ENCODE measurements at regions not wholly inside any gene's neighbourhood (a gene's known extent, or its start where the extent isn't known, plus 50 kb on each side); places are given as distances from the start of the nearest gene placed in this dataset.

DNA sequence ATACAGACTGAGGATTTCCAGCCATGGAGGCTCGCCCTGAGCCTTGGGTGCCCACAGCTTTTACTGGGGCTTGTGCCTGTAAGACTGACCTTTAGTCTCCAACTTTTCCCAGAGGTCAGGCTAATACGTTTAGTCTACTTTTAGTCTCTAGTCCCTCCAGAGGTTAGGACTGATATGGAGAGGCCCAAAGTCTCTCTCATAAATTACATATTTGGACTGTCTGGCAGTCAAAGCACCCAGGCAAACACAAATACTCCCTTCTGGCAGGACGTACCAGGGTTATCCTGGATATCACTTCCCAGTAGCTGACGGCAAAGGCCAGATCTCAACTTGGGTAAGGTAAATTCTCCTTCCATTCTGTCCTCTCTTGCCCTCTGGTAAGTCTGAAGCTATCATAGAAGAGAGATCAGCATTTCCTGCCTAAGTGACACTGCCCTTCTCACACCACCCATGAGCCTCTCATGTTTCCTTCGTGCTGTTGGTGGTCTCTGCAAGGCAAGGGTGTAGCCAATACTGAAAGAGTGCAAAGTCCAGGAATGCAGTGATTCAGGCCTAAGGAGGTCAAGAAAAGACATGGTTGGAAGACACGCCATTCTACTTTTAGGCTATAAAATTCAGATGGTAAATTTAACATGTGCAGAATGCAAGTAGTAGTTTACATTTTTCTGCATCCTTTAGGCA is 69.3 kb upstream of the NEDD4L start:
- Histone ChIP-seq H3K9me2 (no peaks in the 10 kb centered on the region), H3K27ac (ENCODE audit: low read depth in 2 of 2, low read length in 1 of 2) (no peak overlapping the region), H3K4me1 (ENCODE audit: control insufficient read depth in 1 of 2, insufficient read depth in 2 of 2, low read depth in 1 of 2, low read length in 1 of 2) (no peaks in the 10 kb centered on the region), H3F3A (replicated peaks; ENCODE audit: insufficient read depth) (no peaks in the 10 kb centered on the region), H3K4me2 (no peak overlapping the region), H3K4me3 (ENCODE audit: low read depth in 2 of 2, low read length in 1 of 2) (no peak overlapping the region), H3K9me3 (no peaks in the 10 kb centered on the region), H3K79me2 (ENCODE audit: insufficient read depth) (no peaks in the 10 kb centered on the region), H2AFZ (ENCODE audit: low read depth) (no peak overlapping the region), H3K27me3 (ENCODE audit: insufficient read depth) (no peaks in the 10 kb centered on the region), H4K20me1 (ENCODE audit: insufficient read depth) (no peaks in the 10 kb centered on the region), H3K9ac (no peak overlapping the region), H3K36me3 (replicated peaks in 1 of 2; ENCODE audit: control insufficient read depth in 1 of 2, insufficient read depth in 2 of 2, low read length in 1 of 2) (no peaks in the 10 kb centered on the region)
- TF ChIP-seq RFX5 (IDR thresholded peaks at IDR 0.05; ENCODE audit: low read length) (no peak), RAD21 (IDR thresholded peaks at IDR 0.05; ENCODE audit: low read length) (no peak), RCOR1 (IDR thresholded peaks at IDR 0.05; ENCODE audit: low read length) (no peak), EZH2phosphoT487 (IDR thresholded peaks at IDR 0.05; ENCODE audit: borderline replicate concordance, low read depth) (no peak), ELF1 (IDR thresholded peaks at IDR 0.05) (no peak), FOSL2 (IDR thresholded peaks at IDR 0.05; ENCODE audit: borderline replicate concordance, low read depth) (no peak), MEF2A (IDR thresholded peaks at IDR 0.05; ENCODE audit: borderline replicate concordance, low read depth) (no peak), TCF12 (IDR thresholded peaks at IDR 0.05) (no peak), RXRA (IDR thresholded peaks at IDR 0.05; ENCODE audit: borderline replicate concordance, low read depth) (no peak), MXI1 (IDR thresholded peaks at IDR 0.05; ENCODE audit: low read depth, low read length) (no peak), NRF1 (IDR thresholded peaks at IDR 0.05; ENCODE audit: low read depth, low read length) (no peak), FOXJ3 (CRISPR knock-in tag; IDR thresholded peaks at IDR 0.05) (no peak), TAF1 (IDR thresholded peaks at IDR 0.05; ENCODE audit: borderline replicate concordance, low read depth, low read length) (no peak)
- TF ChIP-seq, protein P1, sequence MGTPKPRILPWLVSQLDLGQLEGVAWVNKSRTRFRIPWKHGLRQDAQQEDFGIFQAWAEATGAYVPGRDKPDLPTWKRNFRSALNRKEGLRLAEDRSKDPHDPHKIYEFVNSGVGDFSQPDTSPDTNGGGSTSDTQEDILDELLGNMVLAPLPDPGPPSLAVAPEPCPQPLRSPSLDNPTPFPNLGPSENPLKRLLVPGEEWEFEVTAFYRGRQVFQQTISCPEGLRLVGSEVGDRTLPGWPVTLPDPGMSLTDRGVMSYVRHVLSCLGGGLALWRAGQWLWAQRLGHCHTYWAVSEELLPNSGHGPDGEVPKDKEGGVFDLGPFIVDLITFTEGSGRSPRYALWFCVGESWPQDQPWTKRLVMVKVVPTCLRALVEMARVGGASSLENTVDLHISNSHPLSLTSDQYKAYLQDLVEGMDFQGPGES (IDR thresholded peaks at IDR 0.05; ENCODE audit: low read depth, low read length): no peak
- TF ChIP-seq, protein P2, sequence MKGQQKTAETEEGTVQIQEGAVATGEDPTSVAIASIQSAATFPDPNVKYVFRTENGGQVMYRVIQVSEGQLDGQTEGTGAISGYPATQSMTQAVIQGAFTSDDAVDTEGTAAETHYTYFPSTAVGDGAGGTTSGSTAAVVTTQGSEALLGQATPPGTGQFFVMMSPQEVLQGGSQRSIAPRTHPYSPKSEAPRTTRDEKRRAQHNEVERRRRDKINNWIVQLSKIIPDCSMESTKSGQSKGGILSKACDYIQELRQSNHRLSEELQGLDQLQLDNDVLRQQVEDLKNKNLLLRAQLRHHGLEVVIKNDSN (IDR thresholded peaks at IDR 0.05; ENCODE audit: borderline replicate concordance, low read depth): no peak
- TF ChIP-seq, protein P3, sequence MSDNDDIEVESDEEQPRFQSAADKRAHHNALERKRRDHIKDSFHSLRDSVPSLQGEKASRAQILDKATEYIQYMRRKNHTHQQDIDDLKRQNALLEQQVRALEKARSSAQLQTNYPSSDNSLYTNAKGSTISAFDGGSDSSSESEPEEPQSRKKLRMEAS (IDR thresholded peaks at IDR 0.05; ENCODE audit: low read depth): no peak
- TF ChIP-seq, protein P4, sequence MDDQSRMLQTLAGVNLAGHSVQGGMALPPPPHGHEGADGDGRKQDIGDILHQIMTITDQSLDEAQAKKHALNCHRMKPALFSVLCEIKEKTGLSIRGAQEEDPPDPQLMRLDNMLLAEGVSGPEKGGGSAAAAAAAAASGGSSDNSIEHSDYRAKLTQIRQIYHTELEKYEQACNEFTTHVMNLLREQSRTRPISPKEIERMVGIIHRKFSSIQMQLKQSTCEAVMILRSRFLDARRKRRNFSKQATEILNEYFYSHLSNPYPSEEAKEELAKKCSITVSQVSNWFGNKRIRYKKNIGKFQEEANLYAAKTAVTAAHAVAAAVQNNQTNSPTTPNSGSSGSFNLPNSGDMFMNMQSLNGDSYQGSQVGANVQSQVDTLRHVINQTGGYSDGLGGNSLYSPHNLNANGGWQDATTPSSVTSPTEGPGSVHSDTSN (IDR thresholded peaks at IDR 0.05): no peak
- 72% methylated on average over 5 of the region's 6 CpGs for WGBS (ENCODE audit: low lambda C conversion rate)
- ChIA-PET CTCF (interaction anchor here (1.4 to 2.3 kb wide), 3 partner anchors 16 to 147 kb away, joined by 3 to 7 read pairs (median 6); no protein-coding TSS in a partner anchor), POLR2A (no interaction called here)
- DNase-seq: no peak
